Epidermal melanocyte (primary cell): ENCODE measurements at regions not wholly inside any gene's neighbourhood (a gene's known extent, or its start where the extent isn't known, plus 50 kb on each side); places are given as distances from the start of the nearest gene placed in this dataset.
A peak's percentile ranks its signal among the peaks of the same experiment; 100 is the strongest.
"Not testable (repeated sequence)": the region's sequence is repeated elsewhere in the genome, so short reads cannot be mapped to it uniquely, and the experiment has no call there.

Source experiments
- DNase-seq: peaks from one replicate; pipeline ENCODE4 v3.0.0; 2011; ENCODE audit warnings: low spot score; ENCODE audit not compliant: insufficient read length

GRCh38 chrX:152507168-152507567, 56.1 kb upstream of the GABRA3 start:
- not testable (repeated sequence) for DNase-seq

GRCh38 chrX:152520653-152521052, 69.5 kb upstream of the GABRA3 start:
- no peak for DNase-seq

GRCh38 chrX:152528193-152528592, 77.1 kb upstream of the GABRA3 start:
- no peak for DNase-seq

DNA sequence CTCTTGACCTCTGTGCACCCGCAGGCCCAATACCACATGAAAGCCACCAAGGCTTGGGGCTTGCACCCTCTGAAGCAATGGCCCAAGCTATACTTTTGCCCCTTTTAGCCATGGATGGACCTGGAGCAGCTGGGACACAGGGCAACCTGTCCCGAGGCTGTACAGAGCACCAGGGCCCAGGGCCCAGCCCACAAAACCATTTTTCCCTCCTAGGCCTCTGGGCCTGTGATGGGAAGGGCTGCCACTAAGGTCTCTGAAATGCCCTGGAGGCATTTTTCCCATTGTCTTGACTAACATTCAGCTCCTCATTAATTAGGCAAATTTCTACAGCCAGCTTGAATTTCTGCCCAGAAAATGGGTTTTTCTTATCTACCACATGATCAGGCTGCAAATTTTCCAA, 79.9 kb upstream of the GABRA3 start:
- no peak for DNase-seq

DNA sequence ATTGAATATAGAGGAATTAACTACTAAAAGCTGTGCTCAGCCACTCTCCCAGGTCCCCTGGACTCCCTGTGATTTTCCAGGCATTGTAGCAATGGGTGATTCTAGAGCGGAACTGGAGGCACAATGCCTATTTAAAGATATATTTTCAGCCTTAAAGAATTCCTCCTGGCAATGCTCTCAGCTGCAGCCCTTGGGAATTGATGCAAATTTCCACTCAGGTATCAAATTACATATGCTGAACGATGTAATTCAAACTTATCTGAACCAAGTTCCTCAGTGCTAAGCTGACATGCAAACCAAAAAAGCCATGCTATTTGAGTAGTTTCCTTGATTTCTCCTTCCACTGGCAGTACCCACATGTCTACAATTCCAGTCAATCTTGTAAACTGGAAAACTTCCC, 86.3 kb upstream of the GABRA3 start:
- no peak for DNase-seq

GRCh38 chrX:152573866-152574265, 63.8 kb upstream of the GABRQ start:
- DNase-seq = peak; percentile 16

DNA sequence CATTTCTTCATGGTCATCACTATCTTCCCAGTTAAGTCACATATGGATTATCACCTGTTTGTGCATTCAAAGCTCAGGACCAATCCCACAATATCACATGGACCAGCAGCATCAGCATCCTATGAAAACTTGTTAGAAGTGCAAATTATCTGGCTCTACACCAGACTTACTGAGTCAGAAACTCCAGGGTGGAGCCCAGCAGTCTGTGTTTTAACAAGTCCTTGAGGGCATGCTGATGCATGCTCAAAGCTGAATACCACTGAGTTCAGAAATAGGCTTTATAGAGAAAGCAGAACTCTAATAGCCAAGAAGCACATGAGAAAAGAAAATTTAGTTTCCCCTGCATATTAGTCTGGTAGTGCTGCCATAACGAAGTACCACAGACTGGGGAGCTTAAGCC, 62.4 kb upstream of the GABRQ start:
- no peak for DNase-seq

GRCh38 chrX:152587523-152587922, 50.2 kb upstream of the GABRQ start:
- not testable (repeated sequence) for DNase-seq
